ENCODE measurements at regions not wholly inside any gene's neighbourhood (a gene's known extent, or its start where the extent isn't known, plus 50 kb on each side); places are given as distances from the start of the nearest gene placed in this dataset.
"Not testable (repeated sequence)": the region's sequence is repeated elsewhere in the genome, so short reads cannot be mapped to it uniquely, and the experiment has no call there.

DNA sequence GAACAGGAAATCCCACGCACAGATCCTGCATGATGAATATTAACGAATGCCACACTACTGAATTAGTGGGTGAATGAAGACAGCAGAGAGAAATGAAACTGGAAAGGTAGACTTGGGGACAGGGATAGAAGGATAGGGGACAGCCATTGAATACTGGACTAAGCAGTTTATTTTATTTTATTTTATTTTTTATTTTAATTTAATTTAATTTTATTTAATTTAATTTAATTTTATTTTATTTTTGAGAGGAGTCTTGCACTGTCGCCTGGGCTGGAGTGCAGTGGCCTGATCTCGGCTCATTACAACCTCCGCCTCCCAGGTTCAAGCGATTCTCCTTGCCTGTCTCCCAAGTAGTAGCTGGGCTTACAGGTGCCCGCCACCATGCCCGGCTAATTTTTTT, 385.2 kb downstream of the GPAT3 start:
- no peaks in the 10 kb centered on the region for H3K36me3 Mint-ChIP-seq (ENCODE audit: low read depth)
- no peaks in the 10 kb centered on the region for H3K4me1 Mint-ChIP-seq (ENCODE audit: low read depth)
- no peaks in the 10 kb centered on the region for H3K9me3 Mint-ChIP-seq
- H3K27ac Mint-ChIP-seq = no peak overlapping the region
- intact Hi-C loops (cut with micrococcal nuclease) = no loop called here
- H3K4me3 Mint-ChIP-seq (ENCODE audit: low read depth) = no peak overlapping the region
- H3K27me3 Mint-ChIP-seq (ENCODE audit: low read depth) = no peaks in the 10 kb centered on the region
- no peak for DNase-seq (ENCODE audit: low spot score)

DNA sequence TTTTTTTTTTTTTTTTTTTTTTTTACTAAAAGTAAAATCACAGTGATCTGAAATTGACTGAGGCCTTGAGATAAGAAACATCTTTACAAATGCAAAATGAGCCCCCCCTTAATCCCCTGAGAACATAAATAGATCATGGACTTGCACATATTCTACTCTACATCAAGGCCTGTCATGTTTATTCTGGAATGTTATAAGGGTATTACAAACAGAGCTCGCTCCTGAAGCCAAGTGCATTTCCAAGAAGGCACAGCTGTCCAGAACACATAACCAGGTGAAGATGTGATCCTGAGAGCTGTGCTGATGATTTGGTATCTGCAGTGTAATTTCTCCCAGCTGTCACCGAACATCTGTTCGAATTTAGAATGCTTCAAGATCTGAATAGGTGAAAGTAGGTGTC, 384.5 kb downstream of the GPAT3 start:
- intact Hi-C loops (cut with micrococcal nuclease) = no loop called here
- no peak overlapping the region for H3K4me3 Mint-ChIP-seq (ENCODE audit: low read depth)
- H3K27me3 Mint-ChIP-seq (ENCODE audit: low read depth) = no peaks in the 10 kb centered on the region
- H3K9me3 Mint-ChIP-seq = no peaks in the 10 kb centered on the region
- no peak for DNase-seq (ENCODE audit: low spot score)
- no peak overlapping the region for H3K27ac Mint-ChIP-seq
- no peaks in the 10 kb centered on the region for H3K36me3 Mint-ChIP-seq (ENCODE audit: low read depth)
- no peaks in the 10 kb centered on the region for H3K4me1 Mint-ChIP-seq (ENCODE audit: low read depth)

DNA sequence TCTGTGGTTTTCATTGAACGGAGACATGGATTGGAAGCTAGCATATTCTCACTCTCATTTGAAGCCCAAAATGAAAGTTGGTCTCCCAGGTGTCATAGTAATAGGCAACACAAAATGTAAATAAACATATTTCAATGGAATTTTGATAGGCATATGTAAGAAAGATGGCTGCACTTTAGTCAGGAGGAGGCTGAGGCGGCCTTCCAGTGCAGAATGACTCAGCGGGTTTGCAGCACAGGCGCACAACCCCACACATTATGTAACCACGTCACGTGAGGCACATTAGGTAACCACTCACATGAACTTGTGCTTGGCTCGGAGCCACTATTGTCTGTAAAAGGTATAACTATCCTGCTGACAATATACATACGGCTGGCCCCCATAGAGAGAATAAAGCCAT, 381.7 kb downstream of the GPAT3 start:
- no peaks in the 10 kb centered on the region for H3K9me3 Mint-ChIP-seq
- DNase-seq (ENCODE audit: low spot score) = no peak
- no peaks in the 10 kb centered on the region for H3K4me1 Mint-ChIP-seq (ENCODE audit: low read depth)
- H3K27ac Mint-ChIP-seq = no peak overlapping the region
- H3K36me3 Mint-ChIP-seq (ENCODE audit: low read depth) = no peaks in the 10 kb centered on the region
- H3K4me3 Mint-ChIP-seq (ENCODE audit: low read depth) = no peak overlapping the region
- no peaks in the 10 kb centered on the region for H3K27me3 Mint-ChIP-seq (ENCODE audit: low read depth)
- intact Hi-C loops (cut with micrococcal nuclease) = no loop called here

DNA sequence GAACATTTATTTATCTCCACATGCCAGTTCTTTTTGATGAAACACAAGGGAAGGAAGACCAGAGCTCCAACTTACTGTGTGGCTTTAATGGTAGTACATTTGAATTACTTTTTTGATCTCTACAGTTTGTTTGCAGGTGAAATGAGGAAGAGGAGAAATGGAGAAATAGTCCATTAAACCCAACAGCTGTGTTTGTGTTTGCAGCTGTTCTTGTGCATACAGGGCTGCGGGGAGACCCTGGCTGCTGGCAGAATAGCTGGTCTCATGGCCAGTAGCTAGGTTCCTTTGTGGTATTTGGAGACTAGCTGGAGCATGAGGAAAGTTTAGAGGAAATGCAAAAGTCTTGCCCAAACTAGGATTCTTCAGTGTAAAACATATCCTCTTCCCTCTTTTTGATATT, 374.8 kb downstream of the GPAT3 start:
- no peak for DNase-seq (ENCODE audit: low spot score)
- no peaks in the 10 kb centered on the region for H3K36me3 Mint-ChIP-seq (ENCODE audit: low read depth)
- intact Hi-C loops (cut with micrococcal nuclease) = no loop called here
- no peak overlapping the region for H3K4me3 Mint-ChIP-seq (ENCODE audit: low read depth)
- no peaks in the 10 kb centered on the region for H3K9me3 Mint-ChIP-seq
- no peak overlapping the region for H3K27ac Mint-ChIP-seq
- H3K27me3 Mint-ChIP-seq (ENCODE audit: low read depth) = no peaks in the 10 kb centered on the region
- H3K4me1 Mint-ChIP-seq (ENCODE audit: low read depth) = no peaks in the 10 kb centered on the region

DNA sequence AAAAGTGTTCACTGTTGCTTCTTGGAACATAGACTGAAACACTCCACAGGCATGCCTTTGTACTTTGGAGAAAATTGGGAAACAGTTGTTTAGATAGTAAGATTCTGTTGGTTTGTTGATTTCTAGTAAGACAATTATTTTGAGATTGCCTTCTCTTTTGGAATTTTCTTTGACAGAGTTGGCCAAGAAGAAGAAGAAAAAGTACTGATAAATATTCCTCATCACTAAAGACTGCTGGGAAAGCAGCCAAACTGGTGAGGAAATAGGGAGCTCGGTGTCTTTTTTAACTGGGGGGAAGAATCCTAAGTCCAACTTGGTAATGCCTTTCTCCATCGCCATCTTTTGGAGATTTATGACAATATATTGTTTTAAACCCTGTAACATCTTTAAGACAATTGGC, 370.7 kb downstream of the GPAT3 start:
- Mint-ChIP-seq H3K9me3 (no peaks in the 10 kb centered on the region), H3K4me1 (ENCODE audit: low read depth) (no peaks in the 10 kb centered on the region), H3K36me3 (ENCODE audit: low read depth) (no peaks in the 10 kb centered on the region), H3K4me3 (ENCODE audit: low read depth) (no peak overlapping the region), H3K27ac (no peak overlapping the region), H3K27me3 (ENCODE audit: low read depth) (no peaks in the 10 kb centered on the region)
- no peak for DNase-seq (ENCODE audit: low spot score)
- intact Hi-C loops (cut with micrococcal nuclease) = no loop called here

DNA sequence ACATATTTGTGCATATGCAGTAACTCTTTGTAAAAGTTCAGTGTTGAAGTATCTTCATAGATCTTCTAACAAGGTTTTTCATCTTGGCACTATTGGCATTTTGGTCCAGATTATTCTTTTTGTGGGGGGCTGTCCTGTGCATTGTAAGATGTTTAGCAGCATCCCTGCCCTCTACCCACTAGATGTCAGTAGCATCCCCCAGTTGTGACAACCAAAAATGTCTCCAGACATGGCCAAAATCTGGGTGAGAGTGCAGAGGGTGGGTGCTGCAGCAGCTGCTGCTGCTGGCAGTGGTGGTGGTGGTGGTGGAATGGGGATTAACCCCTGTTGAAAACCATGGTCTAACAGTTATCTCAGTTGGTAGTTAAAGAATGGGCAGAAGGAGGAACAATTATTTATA, 370.0 kb downstream of the GPAT3 start:
- Mint-ChIP-seq H3K4me1 (ENCODE audit: low read depth) (no peaks in the 10 kb centered on the region), H3K9me3 (no peaks in the 10 kb centered on the region), H3K36me3 (ENCODE audit: low read depth) (no peaks in the 10 kb centered on the region), H3K4me3 (ENCODE audit: low read depth) (no peak overlapping the region), H3K27ac (no peak overlapping the region), H3K27me3 (ENCODE audit: low read depth) (no peaks in the 10 kb centered on the region)
- intact Hi-C loops (cut with micrococcal nuclease) = no loop called here
- no peak for DNase-seq (ENCODE audit: low spot score)

DNA sequence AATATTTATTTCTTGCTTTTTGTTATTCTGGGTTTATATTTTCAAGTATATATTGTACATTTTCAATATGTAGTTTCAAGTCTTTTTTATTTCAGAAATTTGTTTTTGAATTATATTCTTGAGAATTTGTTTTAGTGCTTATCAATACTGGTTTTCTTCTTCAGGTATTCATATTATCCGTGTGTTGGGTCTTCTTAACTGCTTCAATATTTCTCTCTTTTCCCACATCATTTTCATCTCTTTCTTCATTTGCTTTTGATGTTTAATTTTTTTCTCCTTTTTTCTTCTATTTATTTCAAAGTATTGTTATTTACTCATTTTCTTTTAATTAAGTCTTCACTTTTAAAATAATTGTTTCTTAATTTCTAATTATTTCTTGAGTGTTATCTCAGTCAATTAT, 367.8 kb downstream of the GPAT3 start:
- H3K4me1 Mint-ChIP-seq (ENCODE audit: low read depth); H3K27ac Mint-ChIP-seq; intact Hi-C loops (cut with micrococcal nuclease); H3K36me3 Mint-ChIP-seq (ENCODE audit: low read depth); DNase-seq (ENCODE audit: low spot score); H3K27me3 Mint-ChIP-seq (ENCODE audit: low read depth); H3K4me3 Mint-ChIP-seq (ENCODE audit: low read depth); H3K9me3 Mint-ChIP-seq: not testable (repeated sequence)

DNA sequence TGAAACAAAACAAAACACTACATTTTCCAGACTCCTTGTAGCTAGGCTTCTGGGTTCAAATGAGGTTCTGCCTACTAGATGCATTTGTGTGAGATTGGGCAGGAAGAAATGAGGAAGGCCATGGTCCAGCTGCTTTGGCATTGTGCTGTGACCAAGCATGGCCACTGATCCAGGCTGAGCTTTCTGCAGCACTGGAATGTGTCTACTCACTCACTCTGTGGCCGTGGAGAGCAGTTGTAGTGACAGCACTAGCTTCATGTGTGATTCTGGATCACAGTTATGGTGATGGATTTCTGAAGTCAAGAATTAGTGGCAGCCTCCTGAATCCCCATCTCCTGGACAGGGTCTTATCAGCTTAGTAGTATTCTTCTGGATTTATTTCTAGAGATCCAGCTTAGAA, 358.9 kb downstream of the GPAT3 start:
- DNase-seq (ENCODE audit: low spot score) = no peak
- Mint-ChIP-seq H3K9me3 (no peaks in the 10 kb centered on the region), H3K4me3 (ENCODE audit: low read depth) (no peak overlapping the region), H3K27ac (no peak overlapping the region), H3K4me1 (ENCODE audit: low read depth) (peaks cover 1% of the 10 kb centered on the region), H3K36me3 (ENCODE audit: low read depth) (no peaks in the 10 kb centered on the region), H3K27me3 (ENCODE audit: low read depth) (no peaks in the 10 kb centered on the region)
- intact Hi-C loops (cut with micrococcal nuclease) = no loop called here

DNA sequence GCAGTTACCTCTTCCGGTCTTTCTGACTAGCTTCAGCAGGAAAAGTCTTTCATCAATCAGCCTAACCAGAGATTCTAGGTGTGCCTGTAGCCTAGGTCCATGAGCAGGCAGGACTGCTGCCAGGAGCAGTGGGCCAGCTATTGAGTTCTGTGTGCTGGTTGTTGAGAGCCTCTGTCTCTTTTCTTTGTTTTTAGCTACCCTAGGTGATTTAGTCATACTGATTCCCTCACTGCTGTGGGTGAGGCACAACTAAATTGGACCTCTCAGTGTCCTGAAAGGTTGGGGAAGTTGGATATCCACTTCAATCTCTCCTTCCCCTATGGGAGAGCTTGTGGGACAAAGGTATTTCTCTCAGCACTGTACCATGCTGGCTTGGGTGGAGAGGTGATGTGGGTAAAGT, 354.9 kb downstream of the GPAT3 start:
- Mint-ChIP-seq H3K36me3 (ENCODE audit: low read depth) (no peaks in the 10 kb centered on the region), H3K9me3 (no peaks in the 10 kb centered on the region), H3K4me3 (ENCODE audit: low read depth) (no peak overlapping the region), H3K27me3 (ENCODE audit: low read depth) (no peaks in the 10 kb centered on the region), H3K27ac (no peak overlapping the region), H3K4me1 (ENCODE audit: low read depth) (peaks cover 1% of the 10 kb centered on the region)
- intact Hi-C loops (cut with micrococcal nuclease) = no loop called here
- no peak for DNase-seq (ENCODE audit: low spot score)

DNA sequence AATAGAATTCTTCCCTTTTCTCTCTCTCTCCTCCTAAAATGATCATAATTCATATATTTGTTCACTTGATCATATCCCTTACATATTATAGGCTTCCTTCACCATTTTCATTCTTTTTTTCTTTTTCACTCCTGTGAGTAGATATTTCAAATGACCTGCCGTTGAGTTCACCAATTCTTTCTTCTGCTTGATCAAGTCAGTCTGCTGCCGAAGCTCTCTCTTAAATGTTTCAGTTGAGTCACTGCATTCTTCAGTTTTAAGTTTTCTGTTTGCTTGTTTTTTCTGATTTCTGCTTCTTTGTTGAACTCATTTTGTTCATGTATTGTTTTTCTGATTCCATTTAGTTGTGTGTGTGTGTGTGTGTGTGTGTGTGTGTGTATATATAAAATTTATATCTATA, 354.3 kb downstream of the GPAT3 start:
- DNase-seq (ENCODE audit: low spot score) = no peak
- Mint-ChIP-seq H3K27me3 (ENCODE audit: low read depth) (no peaks in the 10 kb centered on the region), H3K4me1 (ENCODE audit: low read depth) (peaks cover 1% of the 10 kb centered on the region), H3K4me3 (ENCODE audit: low read depth) (no peak overlapping the region), H3K9me3 (no peaks in the 10 kb centered on the region), H3K36me3 (ENCODE audit: low read depth) (no peaks in the 10 kb centered on the region), H3K27ac (no peak overlapping the region)
- intact Hi-C loops (cut with micrococcal nuclease) = no loop called here

DNA sequence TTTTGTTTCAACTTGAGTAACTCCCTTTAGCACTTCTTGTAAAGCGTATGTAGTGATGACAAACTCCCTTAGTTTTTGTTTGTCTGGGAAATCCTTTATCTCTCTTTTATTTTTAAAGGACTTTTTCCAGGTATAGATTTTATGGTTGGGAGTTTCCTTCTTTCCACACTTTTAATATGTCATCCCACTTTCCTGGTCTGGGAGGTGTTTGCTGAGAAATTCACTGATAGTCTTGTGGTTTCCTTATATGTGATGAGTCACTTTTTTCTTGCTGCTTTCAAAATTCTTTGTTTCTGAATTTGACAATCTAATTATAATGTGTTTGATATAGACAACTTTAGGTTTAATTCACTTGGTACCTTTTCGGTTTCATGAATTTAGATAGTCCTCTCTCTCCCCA, 353.9 kb downstream of the GPAT3 start:
- no peak overlapping the region for H3K4me3 Mint-ChIP-seq (ENCODE audit: low read depth)
- H3K4me1 Mint-ChIP-seq (ENCODE audit: low read depth) = peaks cover 1% of the 10 kb centered on the region
- H3K27me3 Mint-ChIP-seq (ENCODE audit: low read depth) = no peaks in the 10 kb centered on the region
- intact Hi-C loops (cut with micrococcal nuclease) = no loop called here
- no peaks in the 10 kb centered on the region for H3K36me3 Mint-ChIP-seq (ENCODE audit: low read depth)
- no peaks in the 10 kb centered on the region for H3K9me3 Mint-ChIP-seq
- H3K27ac Mint-ChIP-seq = no peak overlapping the region
- no peak for DNase-seq (ENCODE audit: low spot score)

DNA sequence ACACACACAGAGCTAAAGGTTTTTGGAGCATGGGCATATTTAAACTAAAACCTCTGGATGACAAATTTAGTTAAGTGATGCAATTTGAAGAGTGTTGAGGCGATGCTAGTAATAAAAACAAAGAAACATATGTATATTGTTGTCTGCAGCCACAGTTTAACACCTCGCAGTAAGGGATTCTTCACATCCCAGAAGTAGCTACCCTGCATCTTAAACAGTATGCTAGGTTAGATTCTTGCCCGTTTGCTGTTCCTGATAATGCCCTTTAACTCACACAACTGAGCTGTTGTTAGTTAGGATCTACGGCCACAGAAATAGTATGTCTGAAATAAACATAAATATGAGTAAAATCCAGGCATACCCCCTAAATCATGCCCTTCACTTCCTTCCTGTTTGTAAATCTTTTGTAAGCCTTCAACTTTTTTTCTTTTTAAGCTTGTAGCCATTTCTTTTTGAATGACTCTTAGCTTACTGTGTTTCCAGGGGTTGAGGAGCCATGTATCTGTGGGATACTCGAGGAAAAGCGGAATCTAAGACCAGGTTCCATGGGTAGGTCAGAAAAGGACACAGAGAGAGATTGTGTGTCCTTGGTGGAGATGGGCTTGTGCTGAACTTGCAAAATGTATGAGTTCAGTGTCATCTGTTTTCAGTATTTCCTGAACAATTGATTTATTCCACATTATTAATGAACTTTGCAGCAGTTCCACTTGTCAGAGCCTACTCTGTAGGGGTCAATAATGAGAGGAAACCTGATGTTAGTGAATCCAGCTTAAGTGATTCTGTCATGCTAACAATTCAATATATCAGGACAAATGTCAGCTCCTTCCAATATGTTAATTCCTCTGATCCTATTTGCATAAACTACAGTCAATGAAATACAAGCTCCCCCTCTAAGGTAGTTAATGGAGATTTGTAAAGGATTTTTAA, 349.6 kb downstream of the GPAT3 start:
- no peak for DNase-seq (ENCODE audit: low spot score)
- H3K27me3 Mint-ChIP-seq (ENCODE audit: low read depth) = no peaks in the 10 kb centered on the region
- intact Hi-C loops (cut with micrococcal nuclease) = no loop called here

DNA sequence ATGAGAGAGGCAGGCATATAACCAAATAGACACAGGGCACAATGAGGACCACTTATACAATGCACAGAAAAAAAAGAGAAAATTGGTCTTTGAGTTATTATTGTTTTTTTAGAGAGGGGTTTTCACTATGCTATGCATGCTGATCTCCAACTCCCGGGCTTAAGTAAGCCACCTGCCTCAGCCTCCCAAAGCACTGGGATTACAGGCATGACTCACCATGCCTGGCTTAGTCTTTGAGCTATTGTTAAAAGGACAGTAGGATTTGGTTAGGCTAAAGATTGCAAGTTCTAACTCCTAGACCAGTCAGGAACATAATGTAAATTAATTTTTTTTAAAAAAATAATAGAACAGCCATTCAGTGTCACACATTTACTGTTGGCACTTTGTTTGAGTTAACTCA, 340.1 kb downstream of the GPAT3 start:
- H3K36me3 Mint-ChIP-seq (ENCODE audit: low read depth) = no peaks in the 10 kb centered on the region
- H3K4me3 Mint-ChIP-seq (ENCODE audit: low read depth) = no peak overlapping the region
- H3K27me3 Mint-ChIP-seq (ENCODE audit: low read depth) = no peaks in the 10 kb centered on the region
- H3K9me3 Mint-ChIP-seq = no peaks in the 10 kb centered on the region
- DNase-seq (ENCODE audit: low spot score) = no peak
- intact Hi-C loops (cut with micrococcal nuclease) = no loop called here
- H3K27ac Mint-ChIP-seq = no peak overlapping the region
- no peaks in the 10 kb centered on the region for H3K4me1 Mint-ChIP-seq (ENCODE audit: low read depth)

More for the DNA sequence above, 349.6 kb downstream of the GPAT3 start:
- Mint-ChIP-seq H3K4me1 (ENCODE audit: low read depth) (peaks cover 1% of the 10 kb centered on the region), H3K9me3 (no peaks in the 10 kb centered on the region), H3K36me3 (ENCODE audit: low read depth) (no peaks in the 10 kb centered on the region), H3K27ac (no peak overlapping the region), H3K4me3 (ENCODE audit: low read depth) (no peak overlapping the region)

DNA sequence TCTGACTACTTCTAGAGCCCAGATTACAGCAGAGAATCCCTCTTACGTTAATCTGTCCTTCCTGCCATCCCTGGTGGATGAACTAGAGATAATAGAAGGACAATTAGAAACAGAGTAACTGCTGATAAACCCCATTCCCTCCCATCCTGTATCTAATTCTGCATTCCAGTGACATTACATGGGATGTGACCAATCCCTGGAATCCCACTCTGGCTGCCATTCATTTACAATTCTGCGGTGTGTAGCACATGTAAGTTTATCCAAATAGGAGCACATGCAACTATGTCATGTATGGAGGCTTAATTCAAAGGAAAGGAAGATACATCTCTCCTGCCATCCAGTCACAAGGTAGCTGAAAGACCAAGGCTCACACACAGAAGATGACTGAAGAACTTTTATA, 339.5 kb downstream of the GPAT3 start:
- Mint-ChIP-seq H3K9me3 (no peaks in the 10 kb centered on the region), H3K27ac (no peak overlapping the region), H3K36me3 (ENCODE audit: low read depth) (no peaks in the 10 kb centered on the region), H3K27me3 (ENCODE audit: low read depth) (no peaks in the 10 kb centered on the region), H3K4me3 (ENCODE audit: low read depth) (no peak overlapping the region), H3K4me1 (ENCODE audit: low read depth) (no peaks in the 10 kb centered on the region)
- intact Hi-C loops (cut with micrococcal nuclease) = no loop called here
- no peak for DNase-seq (ENCODE audit: low spot score)
